ENCODE measurements at regions not wholly inside any gene's neighbourhood (a gene's known extent, or its start where the extent isn't known, plus 50 kb on each side); places are given as distances from the start of the nearest gene placed in this dataset.

DNA sequence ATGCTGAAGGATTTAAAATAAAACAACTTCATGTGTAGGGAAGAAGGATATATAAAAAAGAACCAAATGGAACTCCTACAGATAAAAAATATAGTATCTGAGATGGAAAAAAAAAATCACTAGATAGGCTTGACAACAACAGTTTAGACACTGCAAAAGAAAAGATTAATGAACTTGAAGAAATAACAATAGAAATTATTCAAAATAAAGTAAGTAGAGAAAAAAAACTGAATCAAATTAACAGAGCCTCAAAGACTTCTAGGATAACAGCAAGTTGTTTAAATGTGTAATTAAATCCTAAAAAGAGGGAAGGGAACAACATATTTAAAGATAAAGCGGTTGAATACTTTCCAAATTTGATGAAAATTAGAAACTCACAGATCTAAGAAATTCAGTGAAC is 316.3 kb upstream of the ECI2 start:
- Histone ChIP-seq H3K79me2 (ENCODE audit: insufficient read depth, low read depth) (no peaks in the 10 kb centered on the region), H3K27ac (no peak overlapping the region), H4K20me1 (ENCODE audit: insufficient read depth) (no peaks in the 10 kb centered on the region), H3K27me3 (ENCODE audit: insufficient read depth, low read depth) (no peaks in the 10 kb centered on the region), H3K4me1 (ENCODE audit: low read depth, poor library complexity, severe bottlenecking) (no peaks in the 10 kb centered on the region), H3K36me3 (ENCODE audit: insufficient read depth) (no peaks in the 10 kb centered on the region), H3K4me3 (IDR thresholded peaks at IDR 0.05; ENCODE audit: insufficient read depth, low read depth, low read length) (no peak overlapping the region), H2AFZ (ENCODE audit: low read depth) (no peak overlapping the region), H3K9ac (no peak overlapping the region), H3K4me2 (no peak overlapping the region)
- TF ChIP-seq CTCF (conservative IDR thresholded peaks at IDR 0.05; ENCODE audit: low read depth, low read length): no peak

DNA sequence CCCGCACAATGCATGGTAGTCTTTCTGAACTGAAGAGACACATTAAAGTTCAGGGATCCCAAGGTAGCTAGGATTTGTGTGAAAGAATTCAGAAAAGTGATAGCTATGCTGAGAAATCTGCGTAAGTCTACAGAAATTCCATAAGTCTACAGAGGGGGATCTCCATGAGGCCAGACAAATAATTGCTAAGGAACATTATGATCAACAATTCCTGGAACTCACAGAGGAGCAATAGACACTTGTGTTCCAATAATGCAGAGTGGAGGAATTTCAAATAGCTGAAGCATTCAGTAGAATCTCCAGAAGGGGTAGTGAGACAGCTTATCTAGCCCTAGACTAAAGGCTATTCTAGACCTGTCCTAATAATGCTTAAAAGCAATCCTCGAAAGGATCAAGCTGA is 315.7 kb upstream of the ECI2 start:
- TF ChIP-seq CTCF (conservative IDR thresholded peaks at IDR 0.05; ENCODE audit: low read depth, low read length): no peak

DNA sequence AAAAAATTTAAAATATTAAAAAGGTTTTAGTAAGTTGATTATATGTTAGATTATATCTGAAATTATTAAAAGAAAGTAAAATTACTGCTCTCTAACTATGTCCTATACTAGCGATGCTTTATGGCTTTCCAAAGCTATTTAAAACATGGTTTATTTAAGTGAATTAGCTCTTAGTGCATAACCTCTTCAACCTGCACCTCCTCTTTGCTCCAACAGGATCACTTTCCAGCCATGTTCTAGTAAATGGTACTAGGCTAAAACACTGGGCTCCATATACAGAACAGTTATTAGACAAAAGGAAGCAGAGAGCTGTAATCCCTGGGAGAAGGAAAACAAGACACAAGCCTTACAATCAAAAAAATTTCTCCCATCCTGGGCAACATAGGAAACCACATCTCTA is 314.9 kb upstream of the ECI2 start:
- Histone ChIP-seq H3K27me3 (ENCODE audit: insufficient read depth, low read depth) (no peaks in the 10 kb centered on the region), H2AFZ (ENCODE audit: low read depth) (no peak overlapping the region), H4K20me1 (ENCODE audit: insufficient read depth) (no peaks in the 10 kb centered on the region), H3K27ac (no peak overlapping the region), H3K4me3 (IDR thresholded peaks at IDR 0.05; ENCODE audit: insufficient read depth, low read depth, low read length) (no peak overlapping the region), H3K4me2 (no peak overlapping the region), H3K9ac (no peak overlapping the region), H3K36me3 (ENCODE audit: insufficient read depth) (no peaks in the 10 kb centered on the region), H3K79me2 (ENCODE audit: insufficient read depth, low read depth) (no peaks in the 10 kb centered on the region), H3K4me1 (ENCODE audit: low read depth, poor library complexity, severe bottlenecking) (no peaks in the 10 kb centered on the region)
- no peak for TF ChIP-seq CTCF (conservative IDR thresholded peaks at IDR 0.05; ENCODE audit: low read depth, low read length)

More for the DNA sequence above, 315.7 kb upstream of the ECI2 start:
- Histone ChIP-seq H3K4me3 (IDR thresholded peaks at IDR 0.05; ENCODE audit: insufficient read depth, low read depth, low read length) (no peak overlapping the region), H4K20me1 (ENCODE audit: insufficient read depth) (no peaks in the 10 kb centered on the region), H3K4me1 (ENCODE audit: low read depth, poor library complexity, severe bottlenecking) (no peaks in the 10 kb centered on the region), H2AFZ (ENCODE audit: low read depth) (no peak overlapping the region), H3K27me3 (ENCODE audit: insufficient read depth, low read depth) (no peaks in the 10 kb centered on the region), H3K79me2 (ENCODE audit: insufficient read depth, low read depth) (no peaks in the 10 kb centered on the region), H3K9ac (no peak overlapping the region), H3K36me3 (ENCODE audit: insufficient read depth) (no peaks in the 10 kb centered on the region), H3K4me2 (no peak overlapping the region), H3K27ac (no peak overlapping the region)

DNA sequence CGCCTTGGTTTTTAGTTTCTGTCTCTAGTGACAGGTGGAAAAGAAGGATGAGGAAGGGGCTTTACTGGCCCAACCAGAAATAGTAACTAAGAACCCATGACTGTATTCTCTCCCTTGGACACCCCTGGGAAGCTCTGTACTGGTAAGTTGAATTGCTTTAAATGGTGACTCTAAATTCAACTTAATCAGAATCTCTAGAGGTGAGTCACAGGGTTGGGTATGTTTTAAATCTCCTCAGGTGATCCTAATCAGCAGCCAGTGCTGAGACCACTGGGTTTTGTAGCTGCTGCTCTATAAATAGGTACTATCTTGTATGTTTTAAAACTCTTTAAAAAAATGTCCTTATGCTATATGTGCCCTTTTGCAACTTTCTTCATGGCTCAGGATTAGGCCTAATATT is 314.0 kb upstream of the ECI2 start:
- Histone ChIP-seq H3K79me2 (ENCODE audit: insufficient read depth, low read depth) (no peaks in the 10 kb centered on the region), H3K36me3 (ENCODE audit: insufficient read depth) (no peaks in the 10 kb centered on the region), H3K27ac (no peak overlapping the region), H4K20me1 (ENCODE audit: insufficient read depth) (no peaks in the 10 kb centered on the region), H2AFZ (ENCODE audit: low read depth) (no peak overlapping the region), H3K4me1 (ENCODE audit: low read depth, poor library complexity, severe bottlenecking) (no peaks in the 10 kb centered on the region), H3K4me2 (no peak overlapping the region), H3K4me3 (IDR thresholded peaks at IDR 0.05; ENCODE audit: insufficient read depth, low read depth, low read length) (no peak overlapping the region), H3K27me3 (ENCODE audit: insufficient read depth, low read depth) (no peaks in the 10 kb centered on the region), H3K9ac (no peak overlapping the region)
- no peak for TF ChIP-seq CTCF (conservative IDR thresholded peaks at IDR 0.05; ENCODE audit: low read depth, low read length)

GRCh38 chr6:4448841-4449240 is 313.5 kb upstream of the ECI2 start:
- Histone ChIP-seq H3K4me3 (IDR thresholded peaks at IDR 0.05; ENCODE audit: insufficient read depth, low read depth, low read length) (no peak overlapping the region), H3K27me3 (ENCODE audit: insufficient read depth, low read depth) (no peaks in the 10 kb centered on the region), H3K79me2 (ENCODE audit: insufficient read depth, low read depth) (no peaks in the 10 kb centered on the region), H2AFZ (ENCODE audit: low read depth) (no peak overlapping the region), H4K20me1 (ENCODE audit: insufficient read depth) (no peaks in the 10 kb centered on the region), H3K36me3 (ENCODE audit: insufficient read depth) (no peaks in the 10 kb centered on the region), H3K4me1 (ENCODE audit: low read depth, poor library complexity, severe bottlenecking) (no peaks in the 10 kb centered on the region), H3K4me2 (no peak overlapping the region), H3K9ac (no peak overlapping the region), H3K27ac (no peak overlapping the region)
- TF ChIP-seq CTCF (conservative IDR thresholded peaks at IDR 0.05; ENCODE audit: low read depth, low read length): no peak

Measured in KMS-11 (cell line).